GF-D8 (cell line): ENCODE measurements at regions not wholly inside any gene's neighbourhood (a gene's known extent, or its start where the extent isn't known, plus 50 kb on each side); places are given as distances from the start of the nearest gene placed in this dataset.

Experiments
- DNase-seq: peaks from one replicate; lab custom pipeline; 2025; lab: John Stamatoyannopoulos, UW

DNA sequence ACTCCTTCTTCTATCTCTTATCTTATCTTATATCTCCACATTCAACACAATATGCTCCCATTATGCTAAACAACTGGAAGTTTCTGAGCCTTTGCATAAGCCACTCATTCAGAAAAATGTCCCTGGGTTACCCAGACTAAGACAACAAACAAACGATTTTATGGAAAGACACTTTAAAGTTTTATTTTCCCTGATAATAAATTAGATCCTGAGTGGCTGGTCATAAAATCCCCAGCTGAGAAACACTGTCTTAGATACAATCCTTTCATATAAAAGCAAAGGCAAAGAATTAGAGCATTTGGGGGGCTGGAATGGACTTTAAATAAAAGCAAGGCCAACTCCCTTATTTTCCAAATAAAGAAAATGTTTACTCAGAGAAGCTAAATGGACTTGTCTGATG, 322.3 kb downstream of the GBE1 start:
- DNase-seq = no peak

DNA sequence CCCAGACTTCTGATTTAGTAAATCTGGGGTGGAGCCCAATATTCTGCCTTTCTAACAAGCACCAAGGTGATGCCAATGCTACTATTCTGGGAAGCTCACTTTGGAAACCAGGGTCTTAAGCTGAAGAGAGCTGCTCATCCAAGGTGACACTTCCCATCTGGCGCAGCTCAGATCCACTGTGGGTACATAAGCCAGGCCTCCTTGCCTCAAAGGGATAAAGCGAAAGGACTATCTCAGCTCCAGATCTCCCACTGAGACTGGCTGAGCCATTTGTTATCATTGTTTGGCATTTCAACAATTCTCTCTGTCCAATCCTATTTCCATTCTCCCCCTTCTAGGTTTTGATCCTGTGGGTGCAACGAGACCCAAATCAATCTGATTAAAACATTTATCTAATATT, 323.8 kb downstream of the GBE1 start:
- no peak for DNase-seq

DNA sequence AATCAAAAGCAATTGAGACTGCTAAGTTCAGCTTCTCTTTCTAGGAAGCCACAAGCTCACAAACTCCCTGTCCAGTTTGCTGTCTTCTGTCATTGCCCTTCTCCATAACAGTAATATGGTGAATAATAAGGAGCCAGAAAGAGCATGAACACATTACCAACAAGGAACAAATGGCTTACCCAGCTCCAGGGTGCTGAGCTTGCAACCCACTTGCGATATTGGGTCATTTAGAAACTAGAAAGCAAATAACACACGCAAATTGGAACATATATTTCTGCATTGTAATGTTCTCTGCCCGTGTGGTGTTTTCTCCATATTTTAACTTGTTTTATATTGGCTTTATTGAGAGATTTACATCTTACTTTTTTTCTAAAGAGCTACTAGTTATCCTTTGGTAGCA, 325.3 kb downstream of the GBE1 start:
- DNase-seq = no peak

DNA sequence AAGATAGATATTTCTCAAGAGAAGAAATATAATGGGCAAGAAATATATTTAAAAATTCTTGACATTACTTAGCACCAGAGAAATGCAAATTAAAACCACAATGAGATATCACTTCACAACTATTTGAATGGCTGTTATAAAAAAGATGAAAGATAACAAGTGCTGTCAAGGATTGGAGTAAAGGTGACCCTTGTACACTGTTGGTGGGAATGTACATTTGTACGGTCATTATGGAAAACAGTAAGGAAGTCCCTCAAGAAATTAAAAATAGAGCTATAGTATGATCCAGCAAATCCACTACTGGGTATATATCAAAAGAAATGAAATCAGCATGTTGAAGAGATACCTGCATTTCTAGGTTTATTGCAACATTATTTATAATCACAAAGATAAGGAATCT, 326.4 kb downstream of the GBE1 start:
- DNase-seq = no peak

- DNase-seq = no peak
These were observed 327.3 kb downstream of the GBE1 start for GRCh38 chr3:81434161-81434560.

DNA sequence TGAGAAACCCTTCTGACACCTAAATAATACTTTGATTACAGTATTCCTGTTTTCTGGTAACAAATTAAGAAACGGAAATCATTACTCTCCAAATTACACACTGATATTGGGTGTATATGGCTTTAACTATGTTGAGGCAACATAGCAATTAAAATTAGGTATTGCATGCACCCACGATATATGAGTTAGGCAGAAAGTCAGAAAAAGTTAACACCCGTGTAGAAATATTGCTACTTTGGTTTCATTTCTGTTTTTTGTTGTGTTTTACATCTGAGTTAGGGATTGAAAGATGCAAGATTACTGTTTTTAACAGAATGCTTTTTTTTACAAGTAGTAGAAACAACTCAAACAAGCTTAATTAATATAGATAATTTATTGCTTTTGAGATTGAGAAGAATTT, 327.8 kb downstream of the GBE1 start:
- DNase-seq = no peak

DNA sequence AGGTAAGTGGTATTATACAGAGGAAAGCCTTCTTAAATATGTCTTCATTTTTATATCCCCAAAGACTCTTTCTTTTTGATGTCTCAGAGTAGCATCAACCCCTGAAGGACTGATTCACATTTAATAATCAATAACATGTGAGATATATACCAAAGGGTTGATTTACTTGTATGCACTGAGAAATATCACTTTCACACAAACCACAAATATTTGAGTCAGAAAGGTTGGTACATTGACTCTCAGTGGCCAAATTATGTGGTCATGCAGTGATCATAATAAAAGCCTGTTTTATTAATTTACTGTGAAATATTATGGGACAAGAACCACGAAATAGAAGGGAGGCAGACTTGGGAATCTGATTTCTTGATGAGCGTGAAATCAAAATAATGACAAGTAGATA, 329.0 kb downstream of the GBE1 start:
- no peak for DNase-seq

GRCh38 chr3:81426826-81427577, 334.4 kb downstream of the GBE1 start:
- no peak for DNase-seq

GRCh38 chr3:81425198-81425868, 336.1 kb downstream of the GBE1 start:
- DNase-seq = no peak

DNA sequence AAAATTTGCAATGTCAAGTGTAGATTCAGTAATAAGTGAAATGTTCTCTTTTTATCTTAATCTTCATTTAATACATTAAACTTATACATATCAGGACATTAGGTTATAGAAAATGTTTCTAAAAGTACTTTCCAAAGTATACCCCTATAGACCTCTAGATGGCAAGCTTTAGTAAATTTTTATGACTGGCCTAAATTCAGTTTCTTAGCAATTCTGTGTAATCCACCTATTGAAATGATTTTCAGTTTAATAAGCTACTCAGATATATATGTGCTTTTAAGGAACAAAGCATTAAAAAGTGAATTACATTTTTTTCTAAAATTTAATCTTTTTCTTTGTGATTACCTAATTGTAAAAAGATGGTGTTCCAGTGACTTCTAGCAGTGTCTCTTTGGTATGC, 342.2 kb downstream of the GBE1 start:
- DNase-seq = no peak

GRCh38 chr3:81416812-81417211, 344.6 kb downstream of the GBE1 start:
- DNase-seq = no peak

- DNase-seq = no peak
These were observed 355.1 kb downstream of the GBE1 start for GRCh38 chr3:81406318-81406717.

DNA sequence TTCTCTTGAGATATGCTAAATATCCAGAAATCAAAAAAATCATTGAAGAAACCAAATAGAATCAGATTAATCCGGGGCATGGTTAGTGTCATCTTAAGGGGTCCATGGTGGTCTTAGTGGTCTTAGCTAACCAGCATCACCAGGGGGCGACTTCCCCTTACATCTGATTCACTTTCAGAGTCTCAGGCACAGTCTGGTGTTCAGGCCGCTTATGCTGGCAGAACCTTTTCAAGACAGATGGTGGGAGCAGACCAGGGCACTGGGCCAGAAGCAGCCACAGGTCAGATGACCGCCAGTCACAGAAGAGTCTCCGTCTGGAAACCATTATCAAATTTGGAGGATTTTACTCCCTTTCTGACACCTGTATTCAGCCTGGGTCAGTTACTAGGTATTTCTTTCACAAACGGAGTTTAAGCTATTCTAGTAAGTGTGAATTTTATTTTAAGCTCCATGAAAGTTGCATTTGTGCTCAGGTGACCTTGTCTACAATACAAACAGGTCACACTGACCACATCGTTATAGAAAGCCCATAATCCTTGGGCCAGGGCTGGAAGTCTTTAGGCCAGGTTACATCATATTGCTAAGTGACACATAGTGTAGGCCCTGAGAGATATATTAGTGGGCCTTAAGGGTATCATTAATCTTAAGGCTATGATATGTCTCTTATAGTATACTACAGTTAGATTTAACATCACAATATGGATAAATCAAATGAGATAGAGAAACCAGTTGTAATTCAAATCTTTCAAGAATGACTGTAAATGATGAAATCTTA, 365.5 kb downstream of the GBE1 start:
- no peak for DNase-seq

- DNase-seq = no peak
These were observed 366.6 kb downstream of the GBE1 start for GRCh38 chr3:81394651-81395524.

DNA sequence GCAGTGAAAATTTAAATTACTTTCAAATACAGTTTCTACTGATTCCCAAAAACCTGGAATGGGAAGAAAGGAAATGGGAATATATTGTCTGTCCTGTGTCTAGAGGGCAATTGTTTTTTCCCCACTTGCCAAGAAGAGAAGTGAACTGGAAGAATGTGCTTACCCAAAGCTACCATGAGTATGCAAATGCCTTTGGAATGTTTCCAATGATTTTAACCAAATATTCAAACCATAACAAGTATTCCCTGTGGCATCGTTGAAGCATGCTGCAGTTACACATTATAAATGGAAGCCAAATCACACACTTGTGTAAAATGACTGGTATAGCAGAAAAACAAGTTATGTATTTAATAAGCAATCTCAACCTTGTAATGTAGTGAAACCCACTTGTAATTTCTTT, 368.2 kb downstream of the GBE1 start:
- DNase-seq = no peak

- DNase-seq = no peak
These were observed 370.6 kb downstream of the GBE1 start for GRCh38 chr3:81390796-81391195.

DNA sequence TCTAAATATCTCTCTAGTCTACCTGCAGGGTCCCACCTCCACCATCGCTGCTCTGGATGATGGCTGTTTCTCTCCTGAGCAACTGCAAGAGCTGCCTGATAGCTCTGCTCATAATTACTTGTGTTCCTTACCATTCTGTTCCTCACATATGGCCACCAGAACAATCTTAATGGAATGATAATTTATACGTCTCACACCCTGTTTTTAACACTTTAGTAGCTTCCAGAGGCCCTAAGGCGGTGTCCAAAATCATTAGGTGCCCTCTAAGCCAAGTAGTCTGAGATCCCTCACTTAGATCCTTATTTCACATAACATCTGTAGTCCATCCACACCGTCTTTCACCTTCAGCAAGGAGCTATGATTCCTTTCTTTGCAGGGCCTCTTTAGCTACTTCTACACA, 373.3 kb downstream of the GBE1 start:
- DNase-seq = no peak

GRCh38 chr3:81382470-81382869, 379.0 kb downstream of the GBE1 start:
- no peak for DNase-seq

- DNase-seq = no peak
These were observed 381.2 kb downstream of the GBE1 start for GRCh38 chr3:81380234-81380633.

DNA sequence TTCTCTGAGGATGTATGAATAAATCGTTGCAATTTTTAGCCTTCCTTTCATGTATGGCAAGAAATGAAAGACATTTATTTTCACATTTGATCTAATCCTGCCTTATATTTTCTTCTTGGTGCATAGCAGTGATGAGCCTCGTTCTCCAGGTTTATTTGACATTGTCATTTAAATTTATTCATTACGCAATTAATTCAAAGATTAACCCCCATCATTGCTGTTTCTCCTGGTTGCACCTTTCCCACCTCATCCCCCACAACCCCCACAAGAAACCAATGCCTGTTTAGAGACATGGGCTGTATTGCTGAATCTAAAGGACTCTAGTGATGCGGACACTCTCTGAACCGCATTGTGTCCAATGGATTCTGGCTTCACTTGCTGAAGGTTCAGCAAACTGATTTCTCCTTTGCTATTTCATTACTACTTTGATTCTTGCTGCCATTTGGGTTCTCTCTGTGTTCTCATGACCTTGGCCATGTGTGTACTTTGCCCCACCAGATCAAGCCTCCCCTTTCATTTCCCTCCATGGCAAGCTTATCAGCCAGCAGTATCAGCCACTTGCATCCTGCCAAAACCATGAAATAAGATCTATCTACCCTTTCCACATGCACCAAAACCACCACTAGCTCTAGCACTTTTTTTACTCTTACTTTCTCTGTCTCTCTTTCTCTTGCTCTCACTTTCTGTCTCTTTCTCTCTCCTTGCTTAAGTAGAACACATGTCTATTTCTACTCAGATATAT, 382.7 kb downstream of the GBE1 start:
- DNase-seq = peak; percentile 22

GRCh38 chr3:81375921-81376320, 385.5 kb downstream of the GBE1 start:
- DNase-seq = no peak
